ENCODE measurements at regions not wholly inside any gene's neighbourhood (a gene's known extent, or its start where the extent isn't known, plus 50 kb on each side); places are given as distances from the start of the nearest gene placed in this dataset.

DNA sequence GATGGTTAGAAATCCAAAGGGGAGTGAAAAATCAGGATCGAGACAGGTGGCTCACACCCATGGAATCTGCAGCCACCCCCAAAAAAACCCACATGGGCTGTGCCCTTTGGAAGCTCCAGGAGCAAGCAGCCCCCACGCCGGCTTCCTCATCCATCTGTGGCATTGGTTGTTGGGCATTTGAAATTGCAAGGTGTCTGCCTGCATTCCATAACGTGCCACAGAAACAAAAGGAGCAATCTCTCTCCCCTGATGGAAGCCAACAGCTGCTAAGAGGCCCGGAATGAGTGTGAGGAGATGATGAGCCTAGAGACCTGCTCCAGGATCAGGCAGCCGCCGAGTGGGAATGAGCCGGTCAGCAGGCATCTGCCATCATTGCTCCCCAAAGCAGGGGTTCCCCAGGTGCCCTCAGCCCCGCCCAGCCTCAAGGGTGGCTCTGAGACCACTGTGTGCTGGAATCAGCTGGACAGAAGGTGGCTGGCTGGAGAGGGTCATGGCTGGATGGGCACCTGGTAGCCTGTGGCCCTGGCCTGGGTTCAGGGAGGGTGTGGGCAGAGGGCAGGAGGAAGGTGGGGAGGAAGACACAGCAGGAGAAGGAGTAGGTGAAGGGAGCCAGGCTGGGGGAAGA lies 113.2 kb downstream of the CRLF2 start:
- WGBS, 2 donors (ENCODE audit: low coverage in 1 of 2): 85 to 100% methylated on average over 1 to 9 of the region's 9 CpGs
- Histone ChIP-seq H3K27me3 (no peaks in the 10 kb centered on the region), H3K4me1 (no peaks in the 10 kb centered on the region), H3K36me3 (no peaks in the 10 kb centered on the region), H3K4me3 (no peak overlapping the region), H3K9me3 (peaks cover 10 to 19% of the 10 kb centered on the region in 2 donors), H3K27ac (no peak overlapping the region)
- in situ Hi-C loops (cut with MboI; ENCODE audit: low pct_ligation_motif_present in 1 of 4, low pct_unique_long_range_greater_than_20kb in 1 of 4, low sequenced_read_pairs in 3 of 4) (no loop called here), intact Hi-C loops (cut with DNase I; ENCODE audit: low total_unique reads) (no loop called here)
- no peak for DNase-seq
- TF ChIP-seq, protein P1, sequence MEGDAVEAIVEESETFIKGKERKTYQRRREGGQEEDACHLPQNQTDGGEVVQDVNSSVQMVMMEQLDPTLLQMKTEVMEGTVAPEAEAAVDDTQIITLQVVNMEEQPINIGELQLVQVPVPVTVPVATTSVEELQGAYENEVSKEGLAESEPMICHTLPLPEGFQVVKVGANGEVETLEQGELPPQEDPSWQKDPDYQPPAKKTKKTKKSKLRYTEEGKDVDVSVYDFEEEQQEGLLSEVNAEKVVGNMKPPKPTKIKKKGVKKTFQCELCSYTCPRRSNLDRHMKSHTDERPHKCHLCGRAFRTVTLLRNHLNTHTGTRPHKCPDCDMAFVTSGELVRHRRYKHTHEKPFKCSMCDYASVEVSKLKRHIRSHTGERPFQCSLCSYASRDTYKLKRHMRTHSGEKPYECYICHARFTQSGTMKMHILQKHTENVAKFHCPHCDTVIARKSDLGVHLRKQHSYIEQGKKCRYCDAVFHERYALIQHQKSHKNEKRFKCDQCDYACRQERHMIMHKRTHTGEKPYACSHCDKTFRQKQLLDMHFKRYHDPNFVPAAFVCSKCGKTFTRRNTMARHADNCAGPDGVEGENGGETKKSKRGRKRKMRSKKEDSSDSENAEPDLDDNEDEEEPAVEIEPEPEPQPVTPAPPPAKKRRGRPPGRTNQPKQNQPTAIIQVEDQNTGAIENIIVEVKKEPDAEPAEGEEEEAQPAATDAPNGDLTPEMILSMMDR (IDR thresholded peaks at IDR 0.05): no peak
- TF ChIP-seq EP300 (IDR thresholded peaks at IDR 0.05; ENCODE audit: low read depth) (no peak), POLR2AphosphoS5 (IDR thresholded peaks at IDR 0.05) (no peak), POLR2A (IDR thresholded peaks at IDR 0.05) (no peak)

DNA sequence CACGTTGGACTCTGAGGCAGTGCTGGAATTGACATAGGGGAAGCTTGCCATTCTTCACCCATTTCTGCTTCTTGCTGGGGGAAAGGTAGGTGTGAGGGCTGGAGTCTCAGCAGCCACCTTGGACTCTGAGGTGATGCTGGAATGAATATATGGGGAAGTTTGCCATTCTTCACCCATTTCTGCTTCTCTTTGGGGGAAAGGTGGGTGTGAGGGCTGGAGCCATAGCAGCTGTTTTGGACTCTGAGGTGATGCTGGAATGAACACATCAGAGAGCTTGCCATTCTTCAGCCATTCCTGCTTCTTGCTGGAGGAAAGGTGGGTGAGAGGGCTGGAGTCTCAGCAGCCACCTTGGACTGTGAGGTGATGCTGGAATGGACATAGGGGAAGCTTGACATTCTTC lies 115.1 kb downstream of the CRLF2 start:
- no peak for DNase-seq
- H3K9me3 ChIP-seq: peaks cover 10 to 19% of the 10 kb centered on the region in 2 donors
- H3K27me3 ChIP-seq: no peaks in the 10 kb centered on the region
- TF ChIP-seq POLR2A (IDR thresholded peaks at IDR 0.05) (no peak), POLR2AphosphoS5 (IDR thresholded peaks at IDR 0.05) (no peak), EP300 (IDR thresholded peaks at IDR 0.05; ENCODE audit: low read depth) (no peak)
- TF ChIP-seq, protein P1 (IDR thresholded peaks at IDR 0.05): no peak
- no peak overlapping the region for H3K27ac ChIP-seq
- intact Hi-C loops (cut with DNase I; ENCODE audit: low total_unique reads): no loop called here
- no peak overlapping the region for H3K4me3 ChIP-seq
- no peaks in the 10 kb centered on the region for H3K4me1 ChIP-seq
- in situ Hi-C loops (cut with MboI; ENCODE audit: low pct_ligation_motif_present in 1 of 4, low pct_unique_long_range_greater_than_20kb in 1 of 4, low sequenced_read_pairs in 3 of 4): no loop called here
- WGBS, 2 donors (ENCODE audit: low coverage in 1 of 2): 92% methylated on average over 1 of the region's 1 CpG; no CpG with 5 or more reads in 1 of the 2 donors
- no peaks in the 10 kb centered on the region for H3K36me3 ChIP-seq

DNA sequence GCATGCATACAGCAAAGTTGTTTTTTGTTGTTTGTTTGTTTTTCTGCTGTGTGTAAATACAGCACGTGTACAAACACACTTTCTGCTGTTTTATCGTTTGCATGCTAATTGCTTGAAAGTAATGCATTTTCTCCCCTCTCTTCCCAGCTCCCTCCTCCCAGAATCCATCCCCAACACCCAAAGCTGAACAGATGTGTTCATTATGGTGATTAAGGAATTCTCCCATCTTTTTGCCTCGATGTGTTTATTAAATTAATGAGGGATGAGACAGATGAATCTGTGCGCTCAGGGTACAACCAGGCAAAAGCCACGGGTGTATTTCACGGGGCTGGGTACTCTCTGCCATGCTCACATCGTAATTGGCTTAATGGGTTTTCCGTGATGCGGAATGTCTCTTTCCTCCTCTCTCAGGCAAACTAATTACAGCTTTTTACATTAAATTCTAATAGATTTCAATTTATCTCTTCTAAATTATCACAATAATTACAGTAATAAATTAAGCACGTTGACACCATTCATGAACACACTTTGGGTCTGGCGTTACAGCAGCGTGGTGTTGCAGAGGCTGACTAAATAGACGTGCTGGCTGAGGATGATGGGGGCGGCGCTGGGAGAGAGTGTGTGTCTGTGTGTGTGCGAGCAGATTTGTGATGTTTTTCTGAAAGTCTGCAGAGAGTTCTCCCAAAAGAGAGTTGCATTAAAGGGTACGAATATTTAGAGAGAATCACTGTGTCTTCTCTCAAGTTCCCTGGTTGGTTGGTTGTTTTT lies 117.7 kb downstream of the CRLF2 start:
- H3K4me3 ChIP-seq: no peak overlapping the region
- in situ Hi-C loops (cut with MboI; ENCODE audit: low pct_ligation_motif_present in 1 of 4, low pct_unique_long_range_greater_than_20kb in 1 of 4, low sequenced_read_pairs in 3 of 4) (no loop called here), intact Hi-C loops (cut with DNase I; ENCODE audit: low total_unique reads) (no loop called here)
- WGBS, 2 donors (ENCODE audit: low coverage in 1 of 2): 83 to 86% methylated on average over 17 of the region's 17 CpGs
- DNase-seq: no peak
- no peaks in the 10 kb centered on the region for H3K36me3 ChIP-seq
- H3K27ac ChIP-seq: no peak overlapping the region
- TF ChIP-seq EP300 (IDR thresholded peaks at IDR 0.05; ENCODE audit: low read depth) (no peak), POLR2A (IDR thresholded peaks at IDR 0.05) (no peak), POLR2AphosphoS5 (IDR thresholded peaks at IDR 0.05) (no peak)
- TF ChIP-seq, protein P1 (IDR thresholded peaks at IDR 0.05): no peak
- H3K4me1 ChIP-seq: no peaks in the 10 kb centered on the region
- H3K9me3 ChIP-seq: peaks cover 10 to 19% of the 10 kb centered on the region in 2 donors
- H3K27me3 ChIP-seq: no peaks in the 10 kb centered on the region

DNA sequence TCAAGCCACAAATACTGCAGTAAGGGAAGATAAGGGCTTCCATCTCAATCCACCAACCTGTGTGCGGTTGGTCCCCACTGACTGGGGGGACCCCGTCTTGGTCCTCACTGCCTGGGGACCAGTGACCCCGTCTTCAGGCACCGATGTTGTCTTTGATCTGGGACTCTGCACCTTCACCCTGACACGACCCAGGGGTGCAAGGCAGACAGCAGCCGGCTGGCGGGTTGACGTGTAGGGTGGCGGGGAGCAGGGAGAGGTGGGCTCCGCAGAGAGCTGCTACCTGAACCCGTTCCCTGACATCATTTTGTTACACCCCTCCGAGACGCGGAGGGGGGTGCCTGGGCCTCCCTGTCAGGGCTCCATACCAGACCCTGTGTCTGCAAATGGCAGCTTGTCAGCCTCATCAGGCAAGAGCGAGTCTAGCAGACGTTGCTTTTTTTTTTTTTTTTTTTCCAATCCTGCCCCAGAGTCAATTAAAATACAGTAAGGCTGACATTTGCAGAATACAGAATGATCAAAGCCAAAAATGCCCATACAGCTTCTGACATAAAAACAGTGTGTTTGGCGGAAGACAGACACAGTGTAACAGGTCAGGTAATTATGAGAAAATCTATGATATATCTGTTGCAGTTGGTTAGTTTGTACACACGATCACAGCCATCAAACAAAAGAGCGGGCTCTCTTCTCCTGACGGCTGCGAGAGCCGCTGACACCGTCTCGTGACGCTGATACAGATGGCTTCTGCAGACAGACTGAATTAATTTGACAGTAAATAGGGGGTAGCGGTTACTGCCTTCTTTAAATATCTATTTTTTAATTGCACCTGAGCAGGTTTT lies 118.6 kb downstream of the CRLF2 start:
- TF ChIP-seq EP300 (IDR thresholded peaks at IDR 0.05; ENCODE audit: low read depth) (no peak), POLR2A (IDR thresholded peaks at IDR 0.05) (no peak), POLR2AphosphoS5 (IDR thresholded peaks at IDR 0.05) (no peak)
- Histone ChIP-seq H3K4me3 (no peak overlapping the region), H3K27me3 (no peaks in the 10 kb centered on the region), H3K36me3 (no peaks in the 10 kb centered on the region), H3K4me1 (no peaks in the 10 kb centered on the region), H3K27ac (no peak overlapping the region), H3K9me3 (peaks cover 10 to 23% of the 10 kb centered on the region in 2 donors)
- in situ Hi-C loops (cut with MboI; ENCODE audit: low pct_ligation_motif_present in 1 of 4, low pct_unique_long_range_greater_than_20kb in 1 of 4, low sequenced_read_pairs in 3 of 4) (no loop called here), intact Hi-C loops (cut with DNase I; ENCODE audit: low total_unique reads) (no loop called here)
- DNase-seq: no peak
- 66 to 70% methylated on average over 20 to 26 of the region's 26 CpGs for WGBS, 2 donors (ENCODE audit: low coverage in 1 of 2)
